H9 (cell line): ENCODE measurements at regions not wholly inside any gene's neighbourhood (a gene's known extent, or its start where the extent isn't known, plus 50 kb on each side); places are given as distances from the start of the nearest gene placed in this dataset.

Experiments
- DNase-seq: peaks from one replicate; pipeline ENCODE4 v3.0.0-alpha.2; 2017
- H2AFZ ChIP-seq: one replicate; pipeline ENCODE4 v1.6.1; 2013; ENCODE audit warnings: mild to moderate bottlenecking, low read length, control low read depth, moderate library complexity
- H2AK5ac ChIP-seq: 2 replicates; pipeline ENCODE4 v1.6.1; 2013; ENCODE audit warnings: low read length, control low read depth, mixed read lengths; ENCODE audit not compliant: insufficient read length
- H2BK120ac ChIP-seq: one replicate; pipeline ENCODE4 v1.6.1; 2013; ENCODE audit warnings: low read depth, mild to moderate bottlenecking, low read length, control low read depth, inconsistent platforms; ENCODE audit not compliant: poor library complexity, severe bottlenecking
- H2BK12ac ChIP-seq: 2 replicates; pipeline ENCODE4 v1.6.1; 2013; ENCODE audit warnings: low read length, control low read depth, mixed read lengths, low read depth; ENCODE audit not compliant: insufficient read length
- H2BK15ac ChIP-seq: 2 replicates; pipeline ENCODE4 v1.6.1; 2013; ENCODE audit warnings: low read depth, low read length, control low read depth
- H2BK20ac ChIP-seq: one replicate; pipeline ENCODE4 v1.6.1; 2013; ENCODE audit warnings: low read depth, mild to moderate bottlenecking, low read length, control low read depth, inconsistent platforms; ENCODE audit not compliant: poor library complexity, severe bottlenecking
- H2BK5ac ChIP-seq: 2 replicates; pipeline ENCODE4 v1.6.1; 2013; ENCODE audit warnings: low read length, control low read depth, mixed read lengths; ENCODE audit not compliant: insufficient read length
- H3K14ac ChIP-seq: 2 replicates; pipeline ENCODE4 v1.6.1; 2013; ENCODE audit warnings: low read length, control low read depth; ENCODE audit not compliant: insufficient read depth
- H3K18ac ChIP-seq: 2 replicates; pipeline ENCODE4 v1.6.1; 2013; ENCODE audit warnings: low read depth, mild to moderate bottlenecking, mixed read lengths, low read length, control low read depth; ENCODE audit not compliant: insufficient read length
- H3K23ac ChIP-seq: 2 replicates; pipeline ENCODE4 v1.6.1; 2013; ENCODE audit warnings: low read length, control low read depth, mixed read lengths, low read depth; ENCODE audit not compliant: insufficient read length
- H3K23me2 ChIP-seq: 2 replicates; pipeline ENCODE4 v1.6.1; 2013; ENCODE audit warnings: low read depth, mild to moderate bottlenecking, mixed read lengths, low read length, control low read depth; ENCODE audit not compliant: insufficient read length, poor library complexity, severe bottlenecking
- H3K27ac ChIP-seq: 2 replicates; pipeline ENCODE4 v1.5.1; 2013; ENCODE audit warnings: low read length, control low read depth, mixed read lengths, low read depth; ENCODE audit not compliant: insufficient read length
- H3K27me3 ChIP-seq: 2 replicates; pipeline ENCODE4 v1.6.1; 2013; ENCODE audit warnings: low read length, control low read depth, inconsistent platforms; ENCODE audit not compliant: insufficient read depth
- H3K4ac ChIP-seq: 2 replicates; pipeline ENCODE4 v1.6.1; 2013; ENCODE audit warnings: low read depth, mild to moderate bottlenecking, control low read depth, inconsistent platforms, low read length, moderate library complexity
- H3K4me1 ChIP-seq: 2 replicates; pipeline ENCODE4 v1.6.1; 2013; ENCODE audit warnings: low read length, control low read depth, inconsistent platforms; ENCODE audit not compliant: insufficient read depth
- H3K4me2 ChIP-seq: 2 replicates; pipeline ENCODE4 v1.6.1; 2013; ENCODE audit warnings: low read length, control low read depth, mixed read lengths; ENCODE audit not compliant: insufficient read length, insufficient read depth
- H3K56ac ChIP-seq: 2 replicates; pipeline ENCODE4 v1.6.1; 2013; ENCODE audit warnings: low read depth, mild to moderate bottlenecking, mixed read lengths, low read length, control low read depth; ENCODE audit not compliant: insufficient read length
- H3K79me1 ChIP-seq: 2 replicates; pipeline ENCODE4 v1.6.1; 2013; ENCODE audit warnings: low read depth, mild to moderate bottlenecking, moderate library complexity, low read length, control low read depth, inconsistent platforms; ENCODE audit not compliant: insufficient read depth, poor library complexity, severe bottlenecking
- H3K79me2 ChIP-seq: 2 replicates; pipeline ENCODE4 v1.6.1; 2013; ENCODE audit warnings: low read length, control low read depth, inconsistent platforms; ENCODE audit not compliant: insufficient read depth
- H3K9ac ChIP-seq: 2 replicates; pipeline ENCODE4 v1.6.1; 2013; ENCODE audit warnings: low read length, control low read depth, mixed read lengths; ENCODE audit not compliant: insufficient read length; ENCODE audit errors: extremely low read depth
- H3K9me3 ChIP-seq: one replicate; pipeline ENCODE4 v1.6.1; 2013; ENCODE audit warnings: low read depth, low read length, inconsistent platforms; ENCODE audit not compliant: control insufficient read depth
- H3T11ph ChIP-seq: one replicate; pipeline ENCODE4 v1.6.1; 2013; ENCODE audit warnings: mild to moderate bottlenecking, low read length, control low read depth, inconsistent platforms
- H4K20me1 ChIP-seq: one replicate; pipeline ENCODE4 v1.6.1; 2013; ENCODE audit not compliant: control insufficient read depth, insufficient read length, insufficient read depth
- H4K5ac ChIP-seq: 2 replicates; pipeline ENCODE4 v1.6.1; 2013; ENCODE audit warnings: low read depth, mild to moderate bottlenecking, mixed read lengths, low read length, control low read depth; ENCODE audit not compliant: insufficient read length
- H4K8ac ChIP-seq: replicated peaks from 2 replicates; pipeline ENCODE4 v1.6.1; 2013; ENCODE audit warnings: low read length, control low read depth, mixed read lengths, low read depth; ENCODE audit not compliant: insufficient read length
- H4K91ac ChIP-seq: 2 replicates; pipeline ENCODE4 v1.6.1; 2013; ENCODE audit warnings: low read depth, mild to moderate bottlenecking, moderate library complexity, mixed read lengths, low read length, control low read depth; ENCODE audit not compliant: insufficient read length
- H3K27ac Mint-ChIP-seq, 3 experiments: 2 replicates in 2 of 3; 3 replicates in 1 of 3; pipeline ENCODE4 v1.8.0; 2020 to 2021; ENCODE audit warnings: mixed read lengths in 3 of 3, mild to moderate bottlenecking in 1 of 3, moderate library complexity in 1 of 3
- H3K27me3 Mint-ChIP-seq: 2 replicates; pipeline ENCODE4 v1.8.0; 2021; ENCODE audit warnings: low read depth, mild to moderate bottlenecking, moderate library complexity, mixed read lengths
- H3K36me3 Mint-ChIP-seq, 3 experiments: 2 replicates in 2 of 3; 3 replicates in 1 of 3; pipeline ENCODE4 v1.8.0; 2020 to 2021; ENCODE audit warnings: low read depth in 3 of 3, mixed read lengths in 3 of 3; ENCODE audit not compliant: insufficient read depth in 1 of 3
- H3K4me1 Mint-ChIP-seq, 2 experiments: 2 replicates each; pipeline ENCODE4 v1.8.0; 2020; ENCODE audit warnings: mixed read lengths in 2 of 2
- H3K4me3 Mint-ChIP-seq, 2 experiments: 2 replicates in 1 of 2; 3 replicates in 1 of 2; pipeline ENCODE4 v1.8.0; 2020 to 2021; ENCODE audit warnings: mild to moderate bottlenecking in 2 of 2, mixed read lengths in 2 of 2, moderate library complexity in 1 of 2
- H3K9me3 Mint-ChIP-seq, 2 experiments: 2 replicates in 1 of 2; 3 replicates in 1 of 2; pipeline ENCODE4 v1.8.0; 2020; ENCODE audit warnings: mild to moderate bottlenecking in 2 of 2, mixed read lengths in 2 of 2, moderate library complexity in 1 of 2
- CTCF ChIP-seq: fragments of 200-600 bp; sonication (generic); conservative IDR thresholded peaks from 3 replicates; pipeline ENCODE4 v1.8.0; 2021; ENCODE audit warnings: antibody characterized with exemption, mild to moderate bottlenecking
- WGBS: extraction: QIAGEN DNeasy Blood & Tissue Kit; methylation state at CpG from one replicate; pipeline ENCODE4 v1.1.7; 2013; ENCODE audit warnings: missing lambda C conversion rate, low lambda C conversion rate, mixed read lengths; ENCODE audit not compliant: insufficient read length; ENCODE audit errors: extremely low coverage; 5-methylcytosine and 5-hydroxymethylcytosine counted together

DNA sequence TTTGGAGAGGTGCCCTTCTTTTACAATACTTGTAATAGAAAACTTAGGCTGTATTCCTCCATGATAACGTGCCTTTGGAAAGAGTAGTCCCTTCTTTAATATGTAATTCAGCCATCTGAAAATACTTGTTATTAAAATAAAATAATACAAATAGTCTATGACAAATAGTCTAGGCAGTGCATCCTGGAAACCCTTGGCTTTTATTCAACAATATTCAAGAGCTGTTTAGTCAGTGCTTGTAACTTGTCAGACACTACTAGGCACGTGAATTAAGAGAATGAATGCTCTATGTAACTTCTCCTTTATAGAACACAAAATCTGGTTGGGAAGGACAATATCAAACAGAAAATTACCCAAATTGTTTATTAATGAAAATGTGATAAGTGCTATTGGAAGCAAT, 388.2 kb downstream of the MTX2 start:
- Histone ChIP-seq H4K8ac (no peak overlapping the region), H2BK20ac (no peak overlapping the region), H3T11ph (no peak overlapping the region), H3K9me3 (no peaks in the 10 kb centered on the region), H3K9ac (no peak overlapping the region), H3K79me2 (no peaks in the 10 kb centered on the region), H2BK12ac (no peak overlapping the region), H4K20me1 (no peaks in the 10 kb centered on the region), H3K23me2 (no peaks in the 10 kb centered on the region), H3K56ac (no peak overlapping the region), H3K4me2 (no peak overlapping the region), H4K91ac (no peak overlapping the region), H3K27ac (no peak overlapping the region), H3K4ac (no peak overlapping the region), H2BK120ac (no peak overlapping the region), H2BK5ac (no peak overlapping the region), H2AK5ac (no peak overlapping the region), H3K23ac (no peak overlapping the region), H3K14ac (no peak overlapping the region), H3K18ac (no peak overlapping the region), H2BK15ac (no peak overlapping the region), H4K5ac (no peak overlapping the region), H2AFZ (no peak overlapping the region), H3K79me1 (no peaks in the 10 kb centered on the region), H3K4me1 (0 out of 2 replicates have a peak, but pooled peaks cover 5% of the 10 kb centered on the region), H3K27me3 (no peaks in the 10 kb centered on the region; the same call in 1 of the 2 replicates)
- WGBS: no CpG with 5 or more reads among the region's 2 CpGs
- H3K9me3 Mint-ChIP-seq: no peaks in the 10 kb centered on the region
- no peak for DNase-seq
- H3K4me3 Mint-ChIP-seq: no peak overlapping the region
- no peak overlapping the region for H3K27ac Mint-ChIP-seq
- TF ChIP-seq CTCF: no peak
- no peaks in the 10 kb centered on the region for H3K36me3 Mint-ChIP-seq
- peaks cover 9% of the 10 kb centered on the region for H3K27me3 Mint-ChIP-seq
- peaks cover 14 to 15% of the 10 kb centered on the region in 2 experiments for H3K4me1 Mint-ChIP-seq
